ENCODE measurements at regions not wholly inside any gene's neighbourhood (a gene's known extent, or its start where the extent isn't known, plus 50 kb on each side); places are given as distances from the start of the nearest gene placed in this dataset.

- Mint-ChIP-seq H3K4me1 (ENCODE audit: low read depth) (no peaks in the 10 kb centered on the region), H3K36me3 (ENCODE audit: low read depth) (no peaks in the 10 kb centered on the region), H3K27me3 (no peaks in the 10 kb centered on the region), H3K4me3 (no peak overlapping the region), H3K9me3 (peaks cover 10% of the 10 kb centered on the region), H3K27ac (no peak overlapping the region)
Measured at GRCh38 chr5:167147879-167148278, 1143.6 kb upstream of the WWC1 start.

- Mint-ChIP-seq H3K4me3 (no peak overlapping the region), H3K36me3 (ENCODE audit: low read depth) (no peaks in the 10 kb centered on the region), H3K27ac (no peak overlapping the region), H3K9me3 (peaks cover 14% of the 10 kb centered on the region), H3K27me3 (no peaks in the 10 kb centered on the region), H3K4me1 (ENCODE audit: low read depth) (no peaks in the 10 kb centered on the region)
Measured at GRCh38 chr5:167150661-167151060, 1140.8 kb upstream of the WWC1 start.

GRCh38 chr5:167152561-167152960 is 1138.9 kb upstream of the WWC1 start:
- Mint-ChIP-seq H3K4me3 (no peak overlapping the region), H3K27ac (no peak overlapping the region), H3K9me3 (peaks cover 6% of the 10 kb centered on the region), H3K27me3 (no peaks in the 10 kb centered on the region), H3K36me3 (ENCODE audit: low read depth) (no peaks in the 10 kb centered on the region), H3K4me1 (ENCODE audit: low read depth) (no peaks in the 10 kb centered on the region)

- H3K4me3 Mint-ChIP-seq = no peak overlapping the region
- H3K27me3 Mint-ChIP-seq = no peaks in the 10 kb centered on the region
- no peak overlapping the region for H3K27ac Mint-ChIP-seq
- no peaks in the 10 kb centered on the region for H3K36me3 Mint-ChIP-seq (ENCODE audit: low read depth)
- peaks cover 13% of the 10 kb centered on the region for H3K9me3 Mint-ChIP-seq
- no peaks in the 10 kb centered on the region for H3K4me1 Mint-ChIP-seq (ENCODE audit: low read depth)
Measured at GRCh38 chr5:167155387-167156005, 1135.9 kb upstream of the WWC1 start.

- H3K36me3 Mint-ChIP-seq (ENCODE audit: low read depth) = no peaks in the 10 kb centered on the region
- peaks cover 13% of the 10 kb centered on the region for H3K9me3 Mint-ChIP-seq
- H3K4me3 Mint-ChIP-seq = no peak overlapping the region
- H3K27ac Mint-ChIP-seq = no peak overlapping the region
- H3K4me1 Mint-ChIP-seq (ENCODE audit: low read depth) = no peaks in the 10 kb centered on the region
- H3K27me3 Mint-ChIP-seq = no peaks in the 10 kb centered on the region
Measured at GRCh38 chr5:167156446-167156845, 1135.0 kb upstream of the WWC1 start.

- H3K9me3 Mint-ChIP-seq = peaks cover 7% of the 10 kb centered on the region
- H3K36me3 Mint-ChIP-seq (ENCODE audit: low read depth) = no peaks in the 10 kb centered on the region
- H3K4me3 Mint-ChIP-seq = no peak overlapping the region
- H3K27ac Mint-ChIP-seq = no peak overlapping the region
- H3K4me1 Mint-ChIP-seq (ENCODE audit: low read depth) = no peaks in the 10 kb centered on the region
- no peaks in the 10 kb centered on the region for H3K27me3 Mint-ChIP-seq
Measured at GRCh38 chr5:167158588-167158987, 1132.9 kb upstream of the WWC1 start.

- no peak overlapping the region for H3K4me3 Mint-ChIP-seq
Measured at GRCh38 chr5:167160388-167160787, 1131.1 kb upstream of the WWC1 start.

GRCh38 chr5:167166696-167167095 is 1124.7 kb upstream of the WWC1 start:
- H3K4me1 Mint-ChIP-seq (ENCODE audit: low read depth) = no peaks in the 10 kb centered on the region
- H3K4me3 Mint-ChIP-seq = no peak overlapping the region
- H3K27me3 Mint-ChIP-seq = no peaks in the 10 kb centered on the region
- no peaks in the 10 kb centered on the region for H3K36me3 Mint-ChIP-seq (ENCODE audit: low read depth)
- H3K27ac Mint-ChIP-seq = no peak overlapping the region
- peaks cover 9% of the 10 kb centered on the region for H3K9me3 Mint-ChIP-seq

More at GRCh38 chr5:167160388-167160787, 1131.1 kb upstream of the WWC1 start:
- Mint-ChIP-seq H3K27ac (no peak overlapping the region), H3K9me3 (peaks cover 7% of the 10 kb centered on the region), H3K36me3 (ENCODE audit: low read depth) (no peaks in the 10 kb centered on the region), H3K27me3 (no peaks in the 10 kb centered on the region), H3K4me1 (ENCODE audit: low read depth) (no peaks in the 10 kb centered on the region)

- Mint-ChIP-seq H3K27me3 (no peaks in the 10 kb centered on the region), H3K4me3 (no peak overlapping the region), H3K4me1 (ENCODE audit: low read depth) (no peaks in the 10 kb centered on the region), H3K27ac (no peak overlapping the region), H3K9me3 (peaks cover 9% of the 10 kb centered on the region), H3K36me3 (ENCODE audit: low read depth) (no peaks in the 10 kb centered on the region)
Measured at GRCh38 chr5:167167191-167167795, 1124.2 kb upstream of the WWC1 start.

GRCh38 chr5:167168971-167169370 is 1122.5 kb upstream of the WWC1 start:
- H3K27ac Mint-ChIP-seq = no peak overlapping the region
- H3K9me3 Mint-ChIP-seq = peaks cover 16% of the 10 kb centered on the region
- no peaks in the 10 kb centered on the region for H3K27me3 Mint-ChIP-seq
- H3K4me3 Mint-ChIP-seq = no peak overlapping the region
- no peaks in the 10 kb centered on the region for H3K4me1 Mint-ChIP-seq (ENCODE audit: low read depth)
- H3K36me3 Mint-ChIP-seq (ENCODE audit: low read depth) = no peaks in the 10 kb centered on the region

GRCh38 chr5:167171056-167171455 is 1120.4 kb upstream of the WWC1 start:
- H3K27ac Mint-ChIP-seq = no peak overlapping the region
- H3K9me3 Mint-ChIP-seq = peaks cover 16% of the 10 kb centered on the region
- no peaks in the 10 kb centered on the region for H3K36me3 Mint-ChIP-seq (ENCODE audit: low read depth)
- no peaks in the 10 kb centered on the region for H3K27me3 Mint-ChIP-seq
- H3K4me1 Mint-ChIP-seq (ENCODE audit: low read depth) = no peaks in the 10 kb centered on the region
- H3K4me3 Mint-ChIP-seq = no peak overlapping the region

- H3K36me3 Mint-ChIP-seq (ENCODE audit: low read depth) = no peaks in the 10 kb centered on the region
- no peak overlapping the region for H3K4me3 Mint-ChIP-seq
- H3K27me3 Mint-ChIP-seq = no peaks in the 10 kb centered on the region
- no peaks in the 10 kb centered on the region for H3K4me1 Mint-ChIP-seq (ENCODE audit: low read depth)
- H3K9me3 Mint-ChIP-seq = peaks cover 10% of the 10 kb centered on the region
- H3K27ac Mint-ChIP-seq = no peak overlapping the region
Measured at GRCh38 chr5:167177736-167178135, 1113.7 kb upstream of the WWC1 start.

- Mint-ChIP-seq H3K4me3 (no peak overlapping the region), H3K36me3 (ENCODE audit: low read depth) (no peaks in the 10 kb centered on the region), H3K4me1 (ENCODE audit: low read depth) (no peaks in the 10 kb centered on the region), H3K27me3 (no peaks in the 10 kb centered on the region), H3K9me3 (peaks cover 4% of the 10 kb centered on the region), H3K27ac (no peak overlapping the region)
Measured at GRCh38 chr5:167180906-167181305, 1110.5 kb upstream of the WWC1 start.

- Mint-ChIP-seq H3K4me3 (no peak overlapping the region), H3K27ac (no peak overlapping the region), H3K36me3 (ENCODE audit: low read depth) (no peaks in the 10 kb centered on the region), H3K27me3 (no peaks in the 10 kb centered on the region), H3K9me3 (peaks cover 22% of the 10 kb centered on the region), H3K4me1 (ENCODE audit: low read depth) (no peaks in the 10 kb centered on the region)
Measured at GRCh38 chr5:167205881-167206280, 1085.6 kb upstream of the WWC1 start.

- H3K4me1 Mint-ChIP-seq (ENCODE audit: low read depth) = no peaks in the 10 kb centered on the region
- H3K4me3 Mint-ChIP-seq = no peak overlapping the region
- H3K9me3 Mint-ChIP-seq = peaks cover 21% of the 10 kb centered on the region
- H3K36me3 Mint-ChIP-seq (ENCODE audit: low read depth) = no peaks in the 10 kb centered on the region
- no peak overlapping the region for H3K27ac Mint-ChIP-seq
- H3K27me3 Mint-ChIP-seq = no peaks in the 10 kb centered on the region
Measured at GRCh38 chr5:167207081-167207480, 1084.4 kb upstream of the WWC1 start.

- no peaks in the 10 kb centered on the region for H3K27me3 Mint-ChIP-seq
- H3K9me3 Mint-ChIP-seq = peaks cover 9% of the 10 kb centered on the region
- H3K36me3 Mint-ChIP-seq (ENCODE audit: low read depth) = no peaks in the 10 kb centered on the region
- H3K4me1 Mint-ChIP-seq (ENCODE audit: low read depth) = no peaks in the 10 kb centered on the region
- H3K27ac Mint-ChIP-seq = no peak overlapping the region
- no peak overlapping the region for H3K4me3 Mint-ChIP-seq
Measured at GRCh38 chr5:167208911-167209310, 1082.5 kb upstream of the WWC1 start.
